Ovary (tissue), 3 donors: ENCODE measurements at regions not wholly inside any gene's neighbourhood (a gene's known extent, or its start where the extent isn't known, plus 50 kb on each side); places are given as distances from the start of the nearest gene placed in this dataset.

ENCODE experiments used
- EP300 ChIP-seq: sonication (generic); formaldehyde crosslinking; IDR thresholded peaks from one replicate; pipeline ENCODE4 v1.6.1; 2017; ENCODE audit warnings: antibody characterized with exemption
- POLR2A ChIP-seq: fragments of 450-650 bp; IDR thresholded peaks from one replicate; pipeline ENCODE4 v1.6.1; 2017; ENCODE audit warnings: antibody characterized with exemption, mild to moderate bottlenecking, moderate library complexity
- TF ChIP-seq, protein P1 (sequence below), 3 donors: fragments of 450-650 bp in 2 of 3; fragments of 200-600 bp in 1 of 3; IDR thresholded peaks; one replicate each; pipeline versions ENCODE4 v1.5.1 to v1.8.0; 2016 to 2022; ENCODE audit warnings: antibody characterized with exemption in 3 of 3, mild to moderate bottlenecking in 1 of 3
- donor health status: DM: no; HTN: no; CAD: no.

DNA sequence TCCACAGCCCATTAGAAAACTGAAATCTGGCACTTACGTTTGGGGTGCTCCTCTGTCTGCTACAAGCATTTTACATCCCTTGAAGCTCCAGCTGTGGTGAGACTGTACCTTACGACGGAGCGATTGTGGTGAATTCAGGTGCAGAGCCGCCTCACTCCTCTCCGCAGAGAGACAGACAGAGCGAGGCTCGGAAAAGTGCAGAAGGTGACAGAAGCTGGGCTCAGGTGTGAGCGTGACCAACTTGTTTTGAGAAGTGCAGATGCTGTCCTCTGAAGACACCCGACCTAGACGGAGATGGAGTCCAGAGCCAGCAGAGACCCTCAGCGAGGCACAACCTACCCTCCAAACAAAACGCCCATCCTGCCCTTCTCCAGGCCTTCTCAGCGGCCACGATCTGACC lies 196.5 kb downstream of the MED10 start:
- TF ChIP-seq, protein P1, sequence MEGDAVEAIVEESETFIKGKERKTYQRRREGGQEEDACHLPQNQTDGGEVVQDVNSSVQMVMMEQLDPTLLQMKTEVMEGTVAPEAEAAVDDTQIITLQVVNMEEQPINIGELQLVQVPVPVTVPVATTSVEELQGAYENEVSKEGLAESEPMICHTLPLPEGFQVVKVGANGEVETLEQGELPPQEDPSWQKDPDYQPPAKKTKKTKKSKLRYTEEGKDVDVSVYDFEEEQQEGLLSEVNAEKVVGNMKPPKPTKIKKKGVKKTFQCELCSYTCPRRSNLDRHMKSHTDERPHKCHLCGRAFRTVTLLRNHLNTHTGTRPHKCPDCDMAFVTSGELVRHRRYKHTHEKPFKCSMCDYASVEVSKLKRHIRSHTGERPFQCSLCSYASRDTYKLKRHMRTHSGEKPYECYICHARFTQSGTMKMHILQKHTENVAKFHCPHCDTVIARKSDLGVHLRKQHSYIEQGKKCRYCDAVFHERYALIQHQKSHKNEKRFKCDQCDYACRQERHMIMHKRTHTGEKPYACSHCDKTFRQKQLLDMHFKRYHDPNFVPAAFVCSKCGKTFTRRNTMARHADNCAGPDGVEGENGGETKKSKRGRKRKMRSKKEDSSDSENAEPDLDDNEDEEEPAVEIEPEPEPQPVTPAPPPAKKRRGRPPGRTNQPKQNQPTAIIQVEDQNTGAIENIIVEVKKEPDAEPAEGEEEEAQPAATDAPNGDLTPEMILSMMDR (IDR thresholded peaks at IDR 0.05), result no peak
- TF ChIP-seq POLR2A (no peak), EP300 (no peak)
